Smooth muscle cell (in vitro differentiated cells): ENCODE measurements at regions not wholly inside any gene's neighbourhood (a gene's known extent, or its start where the extent isn't known, plus 50 kb on each side); places are given as distances from the start of the nearest gene placed in this dataset.
"Not testable (repeated sequence)": the region's sequence is repeated elsewhere in the genome, so short reads cannot be mapped to it uniquely, and the experiment has no call there.

ENCODE experiments used
- DNase-seq: peaks from one replicate; lab custom pipeline; 2025; ENCODE audit not compliant: unreplicated experiment; lab: John Stamatoyannopoulos, UW
- H2AFZ ChIP-seq: fragments of 200-600 bp; sonication (generic); 2 replicates; pipeline ENCODE4 v1.6.0; 2016; ENCODE audit warnings: antibody characterized with exemption, low read depth, mild to moderate bottlenecking
- H3F3A ChIP-seq: fragments of 200-600 bp; sonication (generic); 2 replicates; pipeline ENCODE4 v1.6.0; 2017; ENCODE audit warnings: antibody characterized with exemption, low read depth
- H3K27ac ChIP-seq: fragments of 200-600 bp; sonication (generic); 2 replicates; pipeline ENCODE4 v1.5.1; 2016; ENCODE audit warnings: low read depth, mild to moderate bottlenecking
- H3K27me3 ChIP-seq: fragments of 200-600 bp; sonication (generic); 2 replicates; pipeline ENCODE4 v1.6.1; 2016; ENCODE audit warnings: low read depth, mild to moderate bottlenecking
- H3K36me3 ChIP-seq: fragments of 200-600 bp; sonication (generic); 2 replicates; pipeline ENCODE4 v1.5.1; 2016; ENCODE audit warnings: low read depth
- H3K4me1 ChIP-seq: fragments of 200-600 bp; sonication (generic); 2 replicates; pipeline ENCODE4 v1.5.1; 2016; ENCODE audit warnings: low read depth
- H3K4me2 ChIP-seq: fragments of 200-600 bp; sonication (generic); 2 replicates; pipeline ENCODE4 v1.6.0; 2016; ENCODE audit warnings: mild to moderate bottlenecking
- H3K4me3 ChIP-seq: fragments of 200-600 bp; sonication (generic); 2 replicates; pipeline ENCODE4 v1.5.1; 2016; ENCODE audit warnings: mild to moderate bottlenecking
- H3K79me2 ChIP-seq: fragments of 200-600 bp; sonication (generic); 2 replicates; pipeline ENCODE4 v1.6.0; 2016; ENCODE audit warnings: low read depth, mild to moderate bottlenecking
- H3K9ac ChIP-seq: fragments of 200-600 bp; sonication (generic); 2 replicates; pipeline ENCODE4 v1.6.0; 2016; ENCODE audit warnings: low read depth
- H3K9me3 ChIP-seq: fragments of 200-600 bp; sonication (generic); replicated peaks from 2 replicates; pipeline ENCODE4 v1.5.1; 2016; ENCODE audit warnings: low read depth
- H4K20me1 ChIP-seq: fragments of 200-600 bp; sonication (generic); 2 replicates; pipeline ENCODE4 v1.6.0; 2016; ENCODE audit warnings: low read depth
- WGBS: methylation state at CpG from one replicate; pipeline ENCODE4 v1.1.7; 2016; ENCODE audit warnings: low lambda C conversion rate; 5-methylcytosine and 5-hydroxymethylcytosine counted together

- H3K36me3 ChIP-seq, H3K9me3 ChIP-seq, H3K79me2 ChIP-seq, H3K4me1 ChIP-seq, H3K4me2 ChIP-seq, H3K27ac ChIP-seq, DNase-seq, H2AFZ ChIP-seq, H3F3A ChIP-seq, H3K4me3 ChIP-seq, H3K9ac ChIP-seq, H3K27me3 ChIP-seq, H4K20me1 ChIP-seq: not testable (repeated sequence)
- no CpG with 5 or more reads among the region's 4 CpGs for WGBS
Measured at GRCh38 chr1:120623539-120623938, 100.2 kb upstream of the NBPF26 start.

- H3K9me3 ChIP-seq, H3K4me2 ChIP-seq, H3F3A ChIP-seq, H3K9ac ChIP-seq, H2AFZ ChIP-seq, H3K27me3 ChIP-seq, H3K36me3 ChIP-seq, H3K79me2 ChIP-seq, H3K4me3 ChIP-seq, H3K4me1 ChIP-seq, H4K20me1 ChIP-seq, H3K27ac ChIP-seq, DNase-seq: not testable (repeated sequence)
- WGBS: 81% methylated on average over 4 of the region's 5 CpGs
Measured at GRCh38 chr1:120624565-120625064, 99.1 kb upstream of the NBPF26 start.

DNA sequence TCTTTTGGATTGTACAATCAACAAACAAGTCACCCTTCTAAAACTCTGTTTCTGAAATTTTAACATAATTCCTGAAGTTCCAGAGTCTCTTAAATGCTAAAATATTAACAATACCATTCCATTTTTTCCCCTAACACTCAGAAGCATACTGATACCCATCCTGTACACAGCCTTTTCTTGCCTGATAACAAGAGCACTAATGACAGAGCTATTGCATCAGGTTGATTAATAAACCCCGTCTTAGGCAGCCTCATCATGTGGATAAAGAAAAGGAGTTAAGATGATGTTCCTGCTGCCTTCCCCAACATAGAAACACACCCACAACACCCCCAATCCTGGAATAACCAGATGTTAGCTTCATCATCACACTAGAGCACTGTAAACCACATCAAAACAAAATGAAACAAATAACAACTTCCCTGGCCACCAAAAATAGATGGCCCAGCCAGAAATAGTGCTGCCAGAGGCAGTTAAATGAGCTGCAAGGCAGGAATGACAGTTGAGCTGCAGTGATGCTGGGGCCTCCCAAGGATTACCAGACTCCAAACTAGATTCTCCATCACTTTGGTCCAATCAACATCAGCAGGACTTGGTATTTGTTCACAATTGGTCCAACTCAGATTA is 93.8 kb upstream of the NBPF26 start:
- H3K79me2 ChIP-seq, H3K27me3 ChIP-seq, H3F3A ChIP-seq, H3K4me2 ChIP-seq, H3K4me1 ChIP-seq, DNase-seq, H4K20me1 ChIP-seq, H3K36me3 ChIP-seq, H3K27ac ChIP-seq, H3K9ac ChIP-seq, H2AFZ ChIP-seq, H3K9me3 ChIP-seq, H3K4me3 ChIP-seq: not testable (repeated sequence)
- no CpG with 5 or more reads among the region's 1 CpG for whole genome bisulfite sequencing

DNA sequence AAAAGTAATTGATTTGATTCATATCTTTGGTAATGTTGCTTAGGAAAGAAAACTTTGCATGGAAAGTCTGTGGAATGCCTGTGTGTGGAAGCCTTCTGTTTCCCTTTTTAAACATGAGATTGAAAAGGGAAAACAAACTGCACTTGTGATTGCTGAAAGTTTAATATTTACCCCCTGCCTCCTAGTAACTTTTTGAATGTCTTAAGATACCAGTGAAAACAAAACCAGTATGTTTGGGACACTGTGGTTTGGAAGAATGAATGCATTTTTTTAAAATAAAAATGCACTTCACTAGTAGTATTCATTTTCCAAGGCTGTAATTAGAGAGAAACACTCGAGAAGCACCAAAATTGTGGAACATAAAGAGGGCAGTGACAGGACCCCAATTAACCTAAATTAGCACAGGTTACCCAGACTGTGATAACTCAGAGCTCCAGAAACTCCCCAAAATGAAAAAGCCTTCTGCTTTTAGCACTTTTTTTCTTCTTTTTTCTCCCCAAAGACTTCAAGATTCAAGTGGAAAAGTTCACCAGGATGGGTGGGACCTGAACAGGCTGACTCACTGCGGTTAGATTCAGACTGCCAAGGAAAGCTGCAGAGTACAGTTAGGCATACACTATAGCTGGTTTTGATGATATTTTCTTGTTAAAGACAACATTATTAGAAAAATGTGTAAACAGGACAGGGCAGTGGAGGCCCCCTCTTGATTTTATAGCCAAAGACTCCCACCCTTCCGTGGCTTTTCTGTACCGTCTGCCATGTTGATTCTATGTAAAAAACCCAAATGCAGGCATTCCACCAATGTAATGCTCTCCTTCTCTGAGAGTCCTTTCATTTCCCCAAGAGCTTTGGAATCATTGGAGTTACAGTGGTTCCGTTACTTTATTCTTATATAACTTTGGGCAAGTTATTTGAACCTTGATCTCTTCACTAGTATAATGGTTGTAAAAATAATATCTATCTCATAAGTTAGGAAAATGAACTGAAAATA is 88.6 kb upstream of the NBPF26 start:
- H3K36me3 ChIP-seq, DNase-seq, H3K79me2 ChIP-seq, H3K4me3 ChIP-seq, H2AFZ ChIP-seq, H3K9me3 ChIP-seq, H3K9ac ChIP-seq, H3K27ac ChIP-seq, H3K4me2 ChIP-seq, H3K27me3 ChIP-seq, H4K20me1 ChIP-seq, H3F3A ChIP-seq, H3K4me1 ChIP-seq: not testable (repeated sequence)
- no CpG with 5 or more reads among the region's 5 CpGs for WGBS

- H3K4me2 ChIP-seq, DNase-seq, H3K27ac ChIP-seq, H3K4me3 ChIP-seq, H4K20me1 ChIP-seq, H3F3A ChIP-seq, H2AFZ ChIP-seq, H3K79me2 ChIP-seq, H3K4me1 ChIP-seq, H3K27me3 ChIP-seq, H3K9me3 ChIP-seq, H3K36me3 ChIP-seq, H3K9ac ChIP-seq: not testable (repeated sequence)
- no CpG with 5 or more reads among the region's 4 CpGs for whole genome bisulfite sequencing
Measured at GRCh38 chr1:120640261-120641013, 83.3 kb upstream of the NBPF26 start.

DNA sequence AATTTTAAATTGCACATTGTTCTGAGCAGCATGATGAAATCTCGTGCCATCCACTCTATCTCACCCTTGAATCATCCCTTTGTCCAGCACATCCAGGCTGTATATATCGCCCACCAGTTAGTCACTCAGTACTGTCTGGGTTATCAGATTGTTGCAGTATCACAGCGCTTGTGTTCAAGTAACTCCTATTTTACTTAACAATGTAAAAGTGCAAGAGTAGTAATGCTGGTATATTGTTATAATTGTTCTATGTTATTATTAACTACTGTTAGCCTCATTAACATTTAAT is 82.8 kb upstream of the NBPF26 start:
- not testable (repeated sequence) for H3K27ac ChIP-seq, H3K79me2 ChIP-seq, H3K4me2 ChIP-seq, H3K9ac ChIP-seq, H2AFZ ChIP-seq, H3F3A ChIP-seq, H3K9me3 ChIP-seq, H3K4me3 ChIP-seq, DNase-seq, H3K36me3 ChIP-seq, H3K4me1 ChIP-seq, H4K20me1 ChIP-seq, H3K27me3 ChIP-seq
- WGBS: no CpG with 5 or more reads among the region's 3 CpGs

- H3K27ac ChIP-seq, H3K36me3 ChIP-seq, H2AFZ ChIP-seq, H3K27me3 ChIP-seq, H3K9me3 ChIP-seq, H3K4me1 ChIP-seq, DNase-seq, H3K4me3 ChIP-seq, H3K9ac ChIP-seq, H3K4me2 ChIP-seq, H3F3A ChIP-seq, H3K79me2 ChIP-seq, H4K20me1 ChIP-seq: not testable (repeated sequence)
- WGBS: no CpG with 5 or more reads among the region's 2 CpGs
Measured at GRCh38 chr1:120647182-120647581, 76.6 kb upstream of the NBPF26 start.

GRCh38 chr1:120648915-120649623 is 74.7 kb upstream of the NBPF26 start:
- not testable (repeated sequence) for H2AFZ ChIP-seq, H3K9ac ChIP-seq

More at GRCh38 chr1:120648915-120649623, 74.7 kb upstream of the NBPF26 start:
- DNase-seq, H3K4me1 ChIP-seq, H3K9me3 ChIP-seq, H3K4me2 ChIP-seq, H3K4me3 ChIP-seq, H3K36me3 ChIP-seq, H3F3A ChIP-seq, H3K27ac ChIP-seq, H4K20me1 ChIP-seq, H3K79me2 ChIP-seq, H3K27me3 ChIP-seq: not testable (repeated sequence)
- WGBS: no CpG with 5 or more reads among the region's 7 CpGs
